GM12875 (cell line): ENCODE measurements at regions not wholly inside any gene's neighbourhood (a gene's known extent, or its start where the extent isn't known, plus 50 kb on each side); places are given as distances from the start of the nearest gene placed in this dataset.

Experiments
- H3K4me3 ChIP-seq: one replicate; pipeline ENCODE4 v1.5.1; 2011; ENCODE audit warnings: low read depth, low read length, control low read depth
- TF ChIP-seq, protein P1 (sequence below): IDR thresholded peaks from 2 replicates; pipeline ENCODE4 v1.5.1; 2011; ENCODE audit warnings: low read depth, mild to moderate bottlenecking, control low read depth, inconsistent platforms, low read length, moderate library complexity, borderline replicate concordance; ENCODE audit not compliant: insufficient read depth

DNA sequence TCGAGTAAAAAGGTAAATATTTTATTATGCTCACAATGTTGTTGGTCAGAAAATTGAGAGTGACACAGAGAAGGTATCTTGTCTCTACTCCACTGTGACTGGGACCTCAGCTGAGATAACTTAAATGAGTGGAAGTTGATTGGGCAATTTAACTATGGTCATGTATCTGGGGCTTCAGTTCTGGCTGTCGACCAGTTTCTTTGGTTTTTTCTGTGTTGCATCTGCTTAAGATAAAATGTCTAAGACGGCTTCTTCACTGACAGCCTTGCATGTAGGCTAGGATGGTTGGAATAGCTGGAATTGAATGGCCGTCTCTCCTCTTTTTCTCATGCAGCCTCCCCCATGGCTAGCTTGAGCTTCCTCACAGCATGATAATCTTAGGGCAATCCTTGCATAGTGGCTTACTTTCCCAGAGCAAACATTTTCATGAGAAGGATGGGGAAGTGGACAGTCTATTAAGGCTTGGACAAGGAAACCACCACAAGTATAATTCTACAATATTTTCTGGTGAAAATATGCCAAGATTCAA, 433.7 kb downstream of the KIF2B start:
- TF ChIP-seq, protein P1, sequence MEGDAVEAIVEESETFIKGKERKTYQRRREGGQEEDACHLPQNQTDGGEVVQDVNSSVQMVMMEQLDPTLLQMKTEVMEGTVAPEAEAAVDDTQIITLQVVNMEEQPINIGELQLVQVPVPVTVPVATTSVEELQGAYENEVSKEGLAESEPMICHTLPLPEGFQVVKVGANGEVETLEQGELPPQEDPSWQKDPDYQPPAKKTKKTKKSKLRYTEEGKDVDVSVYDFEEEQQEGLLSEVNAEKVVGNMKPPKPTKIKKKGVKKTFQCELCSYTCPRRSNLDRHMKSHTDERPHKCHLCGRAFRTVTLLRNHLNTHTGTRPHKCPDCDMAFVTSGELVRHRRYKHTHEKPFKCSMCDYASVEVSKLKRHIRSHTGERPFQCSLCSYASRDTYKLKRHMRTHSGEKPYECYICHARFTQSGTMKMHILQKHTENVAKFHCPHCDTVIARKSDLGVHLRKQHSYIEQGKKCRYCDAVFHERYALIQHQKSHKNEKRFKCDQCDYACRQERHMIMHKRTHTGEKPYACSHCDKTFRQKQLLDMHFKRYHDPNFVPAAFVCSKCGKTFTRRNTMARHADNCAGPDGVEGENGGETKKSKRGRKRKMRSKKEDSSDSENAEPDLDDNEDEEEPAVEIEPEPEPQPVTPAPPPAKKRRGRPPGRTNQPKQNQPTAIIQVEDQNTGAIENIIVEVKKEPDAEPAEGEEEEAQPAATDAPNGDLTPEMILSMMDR: no peak
- no peak overlapping the region for H3K4me3 ChIP-seq

DNA sequence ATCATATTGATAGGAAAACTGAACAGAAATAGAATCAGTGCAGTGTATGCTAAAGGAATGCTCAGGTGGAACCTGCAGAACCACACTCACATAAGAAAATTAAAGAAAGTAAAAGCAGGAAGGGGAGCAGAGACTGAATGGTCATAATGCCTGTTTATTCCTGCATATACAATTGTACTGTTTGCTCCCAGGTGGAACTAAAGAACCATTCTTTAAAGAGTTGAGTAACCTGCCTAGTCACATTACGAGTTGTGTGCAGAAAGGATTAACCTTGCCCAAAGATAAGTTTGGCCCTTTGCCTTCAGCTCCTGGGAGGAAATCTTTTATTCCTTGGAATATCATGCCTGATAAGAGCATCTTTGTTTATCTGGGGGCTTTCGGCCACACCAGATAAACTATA, 434.7 kb downstream of the KIF2B start:
- TF ChIP-seq, protein P1: no peak
- H3K4me3 ChIP-seq: no peak overlapping the region

DNA sequence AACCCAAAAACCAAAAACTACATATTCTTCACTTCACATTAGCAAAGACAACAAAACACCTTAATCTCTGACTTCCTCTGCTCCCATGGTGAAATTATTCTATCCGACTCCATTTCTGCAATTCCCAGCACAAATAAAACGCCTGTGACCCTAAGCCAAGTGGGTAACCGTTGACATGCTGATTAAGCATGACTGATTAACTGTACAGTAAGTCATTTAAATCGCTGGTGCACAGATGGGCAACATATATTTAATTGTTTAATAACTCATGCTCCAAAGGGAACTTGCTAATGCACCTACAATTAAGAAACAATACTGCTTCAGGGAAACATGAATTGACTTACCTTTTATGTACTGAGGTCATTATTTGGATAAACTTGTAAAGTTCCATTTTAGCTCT, 436.7 kb downstream of the KIF2B start:
- no peak overlapping the region for H3K4me3 ChIP-seq
- TF ChIP-seq, protein P1: no peak

DNA sequence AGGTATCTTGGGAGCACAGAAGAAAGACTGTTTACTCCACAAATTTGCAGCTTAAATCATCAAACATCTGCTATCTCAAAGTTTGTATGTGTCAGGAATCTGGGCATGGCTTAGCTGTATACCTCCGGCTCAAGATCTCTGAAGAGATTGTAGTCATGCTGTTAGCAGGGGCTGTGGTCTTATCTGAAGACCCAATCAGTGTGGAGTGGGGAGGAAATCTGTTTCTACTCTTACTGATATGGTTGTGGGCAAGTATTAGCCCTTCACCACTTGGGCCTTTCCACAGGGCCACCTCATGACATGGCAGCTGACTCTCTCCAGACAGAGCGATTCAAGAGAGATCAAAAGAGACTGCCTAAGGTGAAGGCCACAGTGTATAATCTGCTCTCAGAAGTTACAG, 438.7 kb downstream of the KIF2B start:
- TF ChIP-seq, protein P1: no peak
- no peak overlapping the region for H3K4me3 ChIP-seq

DNA sequence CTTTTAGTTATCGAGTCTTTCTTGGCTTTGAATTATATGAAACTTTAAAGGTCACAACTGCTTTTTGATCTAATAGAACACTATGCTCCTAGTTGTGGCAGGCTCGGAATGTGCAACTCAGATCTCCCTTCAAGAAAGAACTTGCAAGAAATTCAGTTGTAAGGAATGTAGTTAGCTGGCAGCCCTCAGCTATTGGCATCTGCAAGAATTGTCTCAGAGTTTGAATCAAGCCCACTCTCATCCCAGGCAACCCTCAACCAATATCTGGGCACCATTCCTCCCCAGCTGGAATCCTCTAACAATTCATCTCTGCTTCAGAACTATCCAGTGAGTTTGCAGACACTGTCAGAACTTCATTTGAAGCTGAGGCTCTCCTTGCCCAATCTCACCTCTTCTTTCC, 447.2 kb downstream of the KIF2B start:
- TF ChIP-seq, protein P1: no peak
- no peak overlapping the region for H3K4me3 ChIP-seq

DNA sequence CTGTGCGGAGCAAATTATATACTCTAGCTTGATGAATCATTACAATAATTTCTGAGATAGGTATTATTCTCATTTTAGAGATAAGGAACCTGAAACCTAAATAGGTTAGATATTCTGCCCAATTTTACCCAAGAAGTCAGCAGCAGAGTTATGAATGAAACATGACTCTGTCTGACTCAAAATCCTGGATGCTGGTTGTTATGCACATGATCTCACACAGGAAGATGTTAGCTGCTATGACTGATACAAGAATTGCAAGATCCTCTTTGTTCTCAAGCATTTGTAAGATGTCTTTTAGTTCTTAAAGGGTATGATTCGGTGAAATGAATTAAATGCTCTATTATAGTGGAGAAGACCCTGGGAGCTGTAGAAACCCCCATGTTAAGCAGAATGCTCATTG, 447.8 kb downstream of the KIF2B start:
- H3K4me3 ChIP-seq: no peak overlapping the region
- TF ChIP-seq, protein P1: no peak

DNA sequence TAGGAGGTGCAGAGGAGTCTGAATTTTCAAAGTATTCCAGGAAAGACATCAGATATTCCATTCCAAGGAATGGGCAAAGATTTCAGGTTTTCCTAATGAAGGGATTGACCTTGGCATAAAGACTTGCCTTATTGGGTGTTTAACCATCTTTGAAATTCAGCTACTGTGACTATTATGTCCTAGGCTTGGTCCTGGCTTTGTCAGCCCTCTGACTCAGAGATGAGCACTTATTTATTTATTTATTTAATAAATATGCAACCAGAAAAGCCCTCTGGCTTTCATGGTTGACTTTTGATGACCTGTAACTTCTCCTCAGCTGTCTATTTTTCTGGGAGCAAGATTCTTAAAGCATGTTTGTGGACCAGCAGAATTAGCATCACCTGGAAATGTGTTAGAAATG, 455.1 kb downstream of the KIF2B start:
- TF ChIP-seq, protein P1: no peak
- H3K4me3 ChIP-seq: no peak overlapping the region
